Osteoblast (primary cell): ENCODE measurements at regions not wholly inside any gene's neighbourhood (a gene's known extent, or its start where the extent isn't known, plus 50 kb on each side); places are given as distances from the start of the nearest gene placed in this dataset.

Source experiments
- DNase-seq: peaks from one replicate; pipeline ENCODE4 v3.0.0; 2011; ENCODE audit warnings: low spot score, mixed read lengths; ENCODE audit not compliant: insufficient read length; ENCODE audit errors: missing footprints
- H2AFZ ChIP-seq: 2 replicates; pipeline ENCODE4 v1.6.0; 2011; ENCODE audit warnings: mild to moderate bottlenecking, low read length
- H3K27ac ChIP-seq: 2 replicates; pipeline ENCODE4 v1.5.1; 2011; ENCODE audit warnings: mild to moderate bottlenecking, low read depth, low read length, moderate library complexity
- H3K27me3 ChIP-seq: 2 replicates; pipeline ENCODE4 v1.6.0; 2012; ENCODE audit warnings: mild to moderate bottlenecking, control low read depth, inconsistent platforms, low read length, moderate library complexity; ENCODE audit not compliant: insufficient read depth
- H3K36me3 ChIP-seq: 2 replicates; pipeline ENCODE4 v1.5.1; 2011; ENCODE audit warnings: mild to moderate bottlenecking, low read length, control low read depth, moderate library complexity; ENCODE audit not compliant: insufficient read depth
- H3K4me1 ChIP-seq: 2 replicates; pipeline ENCODE4 v1.5.1; 2011; ENCODE audit warnings: mild to moderate bottlenecking, low read length, control low read depth, moderate library complexity; ENCODE audit not compliant: insufficient read depth
- H3K4me2 ChIP-seq: 2 replicates; pipeline ENCODE4 v1.6.0; 2011; ENCODE audit warnings: mild to moderate bottlenecking, low read length; ENCODE audit not compliant: insufficient read depth
- H3K4me3 ChIP-seq: fragments of 200-600 bp; sonication (generic); 3 replicates; pipeline ENCODE4 v1.5.1; 2012; ENCODE audit warnings: mild to moderate bottlenecking, low read length, inconsistent platforms; ENCODE audit not compliant: insufficient read depth
- H3K79me2 ChIP-seq: 2 replicates; pipeline ENCODE4 v1.6.0; 2012; ENCODE audit warnings: mild to moderate bottlenecking, low read length, control low read depth, inconsistent platforms; ENCODE audit not compliant: insufficient read depth
- H3K9me3 ChIP-seq: 2 replicates; pipeline ENCODE4 v1.5.1; 2011; ENCODE audit warnings: low read depth, low read length, control low read depth
- H4K20me1 ChIP-seq: 2 replicates; pipeline ENCODE4 v1.6.0; 2012; ENCODE audit warnings: mild to moderate bottlenecking, low read length, control low read depth; ENCODE audit not compliant: insufficient read depth
- CTCF ChIP-seq: IDR thresholded peaks from 2 replicates; pipeline ENCODE4 v1.5.1; 2011; ENCODE audit warnings: mild to moderate bottlenecking, low read depth, low read length, moderate library complexity; ENCODE audit errors: extremely low read depth

- TF ChIP-seq CTCF: no peak
Observed at GRCh38 chr4:38603652-38604051, 60.3 kb upstream of the KLF3 start.

DNA sequence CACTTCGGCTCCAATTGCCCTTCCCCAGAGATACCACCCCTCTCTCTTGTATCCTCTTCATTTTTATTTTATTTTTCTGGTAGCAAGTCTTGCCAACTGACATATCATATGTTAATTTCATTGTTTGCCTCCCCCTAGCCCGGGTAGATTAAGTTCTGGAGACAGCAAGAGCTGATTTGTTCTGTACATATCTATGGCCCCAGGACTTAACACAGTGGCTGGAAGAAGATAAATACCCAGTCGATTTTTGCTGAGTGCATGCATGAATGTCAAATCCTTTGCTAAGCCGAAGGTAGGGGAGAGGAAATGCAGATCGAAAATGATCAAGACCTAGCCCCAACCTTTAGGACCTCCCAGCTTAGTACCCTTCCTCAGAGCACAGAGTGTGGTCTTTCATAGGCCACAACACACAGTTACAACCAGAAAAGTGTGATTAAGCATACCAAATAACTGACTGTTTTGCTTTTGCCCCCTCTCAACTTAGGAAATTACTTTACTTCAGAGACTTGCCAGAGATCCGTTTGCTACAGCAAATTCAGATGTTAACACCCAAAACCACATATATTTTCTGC lies 58.7 kb upstream of the KLF3 start:
- no peak overlapping the region for H3K27ac ChIP-seq
- no peak for TF ChIP-seq CTCF
- no peak for DNase-seq
- H3K27me3 ChIP-seq: peaks cover 4% of the 10 kb centered on the region
- peaks cover 8% of the 10 kb centered on the region for H3K4me1 ChIP-seq
- no peak overlapping the region for H2AFZ ChIP-seq
- no peaks in the 10 kb centered on the region for H3K79me2 ChIP-seq
- H3K4me2 ChIP-seq: no peak overlapping the region
- no peaks in the 10 kb centered on the region for H3K36me3 ChIP-seq
- H3K4me3 ChIP-seq: no peak overlapping the region
- no peaks in the 10 kb centered on the region for H4K20me1 ChIP-seq
- no peaks in the 10 kb centered on the region for H3K9me3 ChIP-seq

More at GRCh38 chr4:38603652-38604051, 60.3 kb upstream of the KLF3 start:
- H3K4me3 ChIP-seq: no peak overlapping the region
- H3K79me2 ChIP-seq: no peaks in the 10 kb centered on the region
- H3K36me3 ChIP-seq: no peaks in the 10 kb centered on the region
- H3K4me2 ChIP-seq: no peak overlapping the region
- DNase-seq: no peak
- no peak overlapping the region for H2AFZ ChIP-seq
- peaks cover 8% of the 10 kb centered on the region for H3K4me1 ChIP-seq
- peaks cover 4% of the 10 kb centered on the region for H3K27me3 ChIP-seq
- no peak overlapping the region for H3K27ac ChIP-seq
- H3K9me3 ChIP-seq: no peaks in the 10 kb centered on the region
- no peaks in the 10 kb centered on the region for H4K20me1 ChIP-seq

DNA sequence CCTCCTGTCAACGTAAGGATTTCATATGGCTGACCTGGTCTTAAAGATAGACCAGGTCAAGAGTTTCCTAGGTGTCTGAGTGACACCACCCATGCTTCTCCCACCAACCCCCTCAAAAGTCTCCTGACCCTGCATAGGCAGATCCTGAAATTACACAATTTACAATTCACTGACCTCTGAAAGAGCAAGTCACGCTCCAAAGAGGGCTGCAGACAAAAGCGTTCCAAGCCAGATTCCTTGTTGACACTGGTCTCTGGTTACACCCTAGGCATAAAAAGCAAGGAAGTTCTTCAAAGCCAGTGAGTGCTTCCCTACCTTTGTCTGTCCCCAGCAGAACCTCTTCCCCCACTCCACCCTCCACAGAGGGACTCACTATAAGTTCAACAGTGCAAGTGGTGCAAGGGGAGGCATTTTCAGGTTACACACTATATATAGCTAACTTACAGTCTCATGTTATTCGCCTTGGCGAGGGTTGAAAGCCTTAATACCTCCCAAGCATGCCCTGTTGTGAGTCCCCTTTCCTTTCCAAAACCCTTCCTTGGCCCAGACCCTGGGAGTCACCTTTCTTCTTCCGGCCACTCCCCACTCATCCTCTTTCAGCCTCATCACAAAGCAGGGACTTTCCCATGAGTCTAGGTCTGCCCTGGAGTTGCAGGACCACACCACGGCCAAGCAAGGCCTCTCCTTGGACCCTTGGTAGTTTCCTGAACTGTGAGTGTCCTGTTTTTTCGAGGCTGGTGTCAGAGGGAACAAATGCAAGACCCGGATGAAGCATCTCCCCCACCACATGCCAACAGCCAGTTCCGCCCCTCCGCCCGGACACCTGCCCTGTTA lies 58.0 kb upstream of the KLF3 start:
- no peak for DNase-seq
- H4K20me1 ChIP-seq: no peaks in the 10 kb centered on the region
- no peak overlapping the region for H3K4me2 ChIP-seq
- H3K27me3 ChIP-seq: peaks cover 4% of the 10 kb centered on the region
- no peaks in the 10 kb centered on the region for H3K79me2 ChIP-seq
- no peaks in the 10 kb centered on the region for H3K9me3 ChIP-seq
- no peaks in the 10 kb centered on the region for H3K36me3 ChIP-seq
- no peak overlapping the region for H2AFZ ChIP-seq
- no peak for TF ChIP-seq CTCF
- H3K4me3 ChIP-seq: no peak overlapping the region
- H3K27ac ChIP-seq: no peak overlapping the region
- H3K4me1 ChIP-seq: peaks cover 5% of the 10 kb centered on the region

DNA sequence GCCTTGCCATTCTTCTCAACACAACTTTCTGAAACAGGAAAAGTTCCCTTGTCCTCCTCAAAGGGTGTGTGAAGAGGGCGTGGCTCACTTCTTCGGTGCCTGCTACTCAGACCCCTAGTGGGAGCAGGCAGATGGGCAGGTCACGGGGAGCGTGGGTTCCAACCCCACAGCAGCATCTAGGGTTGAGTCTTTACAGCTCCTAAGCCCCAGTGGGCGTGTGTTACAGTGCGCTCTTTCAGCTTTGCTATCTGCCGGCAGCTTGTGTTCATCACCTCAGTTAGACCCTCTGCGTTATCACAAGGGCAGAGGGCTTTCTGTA lies 57.5 kb upstream of the KLF3 start:
- peaks cover 4% of the 10 kb centered on the region for H3K27me3 ChIP-seq
- no peak overlapping the region for H3K27ac ChIP-seq
- no peak overlapping the region for H2AFZ ChIP-seq
- TF ChIP-seq CTCF: no peak
- H3K79me2 ChIP-seq: no peaks in the 10 kb centered on the region
- H3K4me2 ChIP-seq: no peak overlapping the region
- no peak for DNase-seq
- H3K4me1 ChIP-seq: no peaks in the 10 kb centered on the region
- no peak overlapping the region for H3K4me3 ChIP-seq
- H3K36me3 ChIP-seq: no peaks in the 10 kb centered on the region
- H3K9me3 ChIP-seq: no peaks in the 10 kb centered on the region
- H4K20me1 ChIP-seq: no peaks in the 10 kb centered on the region
